Fibroblast of villous mesenchyme (primary cell): ENCODE measurements at regions not wholly inside any gene's neighbourhood (a gene's known extent, or its start where the extent isn't known, plus 50 kb on each side); places are given as distances from the start of the nearest gene placed in this dataset.

Experiments used
- DNase-seq: peaks from one replicate; pipeline ENCODE4 v3.0.0-alpha.2; 2010; ENCODE audit warnings: low read depth
- H3K4me3 ChIP-seq: 2 replicates; pipeline ENCODE4 v1.5.1; 2011; ENCODE audit warnings: low read depth, mild to moderate bottlenecking, low read length
- TF ChIP-seq, protein P1 (sequence below): IDR thresholded peaks from 2 replicates; pipeline ENCODE4 v1.5.1; 2012; ENCODE audit warnings: low read depth, mild to moderate bottlenecking, low read length; ENCODE audit not compliant: insufficient read depth

GRCh38 chr6:140427842-140428241, 1053.4 kb upstream of the CITED2 start:
- no peak for DNase-seq
- TF ChIP-seq, protein P1, sequence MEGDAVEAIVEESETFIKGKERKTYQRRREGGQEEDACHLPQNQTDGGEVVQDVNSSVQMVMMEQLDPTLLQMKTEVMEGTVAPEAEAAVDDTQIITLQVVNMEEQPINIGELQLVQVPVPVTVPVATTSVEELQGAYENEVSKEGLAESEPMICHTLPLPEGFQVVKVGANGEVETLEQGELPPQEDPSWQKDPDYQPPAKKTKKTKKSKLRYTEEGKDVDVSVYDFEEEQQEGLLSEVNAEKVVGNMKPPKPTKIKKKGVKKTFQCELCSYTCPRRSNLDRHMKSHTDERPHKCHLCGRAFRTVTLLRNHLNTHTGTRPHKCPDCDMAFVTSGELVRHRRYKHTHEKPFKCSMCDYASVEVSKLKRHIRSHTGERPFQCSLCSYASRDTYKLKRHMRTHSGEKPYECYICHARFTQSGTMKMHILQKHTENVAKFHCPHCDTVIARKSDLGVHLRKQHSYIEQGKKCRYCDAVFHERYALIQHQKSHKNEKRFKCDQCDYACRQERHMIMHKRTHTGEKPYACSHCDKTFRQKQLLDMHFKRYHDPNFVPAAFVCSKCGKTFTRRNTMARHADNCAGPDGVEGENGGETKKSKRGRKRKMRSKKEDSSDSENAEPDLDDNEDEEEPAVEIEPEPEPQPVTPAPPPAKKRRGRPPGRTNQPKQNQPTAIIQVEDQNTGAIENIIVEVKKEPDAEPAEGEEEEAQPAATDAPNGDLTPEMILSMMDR = no peak
- H3K4me3 ChIP-seq = no peak overlapping the region

- DNase-seq = no peak
- no peak overlapping the region for H3K4me3 ChIP-seq
- TF ChIP-seq, protein P1 = no peak
Observed at GRCh38 chr6:140414966-140415620, 1040.6 kb upstream of the CITED2 start.

DNA sequence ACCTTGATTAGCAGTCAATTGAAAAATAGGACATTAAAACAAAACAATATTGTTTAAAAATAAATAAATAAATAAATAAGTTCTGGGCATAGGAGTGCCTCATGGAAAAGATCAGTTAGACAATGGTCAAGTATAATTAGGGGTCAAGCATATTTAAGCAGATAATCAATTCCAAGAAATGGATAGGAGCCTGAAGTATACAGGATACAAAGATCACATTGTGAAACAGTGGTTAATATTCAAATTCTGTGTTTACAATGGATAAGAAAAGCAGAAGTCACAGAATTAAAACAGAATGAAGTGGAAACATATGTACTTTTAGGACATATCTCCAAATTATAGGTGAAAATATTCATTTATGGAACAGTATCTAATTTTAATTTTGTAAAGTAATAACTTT, 1028.6 kb upstream of the CITED2 start:
- no peak for DNase-seq
- H3K4me3 ChIP-seq = no peak overlapping the region
- TF ChIP-seq, protein P1 = no peak

DNA sequence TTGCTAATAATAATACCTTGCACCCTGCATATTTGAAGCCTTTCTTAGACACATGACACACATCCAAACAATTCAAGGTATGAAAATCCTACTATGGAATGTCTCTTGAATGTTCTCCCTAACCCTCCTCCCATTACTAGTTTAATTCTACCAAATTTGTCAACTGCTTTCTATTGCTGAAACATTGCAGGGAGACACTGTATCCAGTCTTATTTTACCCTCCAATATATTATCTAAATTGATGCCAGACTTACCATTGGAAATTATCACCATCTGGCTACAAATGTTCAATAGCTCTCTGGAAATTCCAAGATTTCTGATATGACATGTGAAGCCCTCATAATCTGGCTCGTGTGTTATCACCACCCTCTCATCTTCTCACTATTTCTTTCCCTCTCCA, 1027.3 kb upstream of the CITED2 start:
- DNase-seq = no peak
- TF ChIP-seq, protein P1 = no peak

GRCh38 chr6:140398076-140398475, 1023.6 kb upstream of the CITED2 start:
- H3K4me3 ChIP-seq = no peak overlapping the region
- DNase-seq = no peak
- TF ChIP-seq, protein P1 = no peak

More for the DNA sequence above, 1027.3 kb upstream of the CITED2 start:
- H3K4me3 ChIP-seq = no peak overlapping the region

DNA sequence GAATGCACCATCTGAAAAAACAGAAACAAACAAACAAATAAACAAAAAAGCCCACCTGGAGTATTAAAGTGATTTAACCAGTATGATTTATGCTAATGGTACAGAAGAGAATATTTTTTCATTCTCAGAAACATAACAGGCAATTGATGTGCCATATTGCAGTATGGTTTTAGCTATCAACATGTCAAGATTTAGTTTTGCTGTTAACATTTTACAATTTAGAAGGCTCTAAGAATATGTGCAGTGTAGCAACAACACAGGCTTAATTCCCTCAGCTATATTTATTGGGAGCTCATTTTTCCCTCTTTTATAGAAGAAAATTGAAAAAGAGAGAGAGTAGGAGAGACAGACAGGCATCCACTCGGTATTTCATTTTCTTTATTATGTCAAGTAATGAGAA, 1022.7 kb upstream of the CITED2 start:
- DNase-seq = no peak
- no peak overlapping the region for H3K4me3 ChIP-seq
- TF ChIP-seq, protein P1 = no peak
